Hepatocyte (in vitro differentiated cells): ENCODE measurements at regions not wholly inside any gene's neighbourhood (a gene's known extent, or its start where the extent isn't known, plus 50 kb on each side); places are given as distances from the start of the nearest gene placed in this dataset.

ENCODE experiments used
- DNase-seq: peaks from one replicate; pipeline ENCODE4 v3.0.0-alpha.2; 2016; ENCODE audit warnings: low spot score
- H2AFZ ChIP-seq: fragments of 200-600 bp; sonication (generic); 2 replicates; pipeline ENCODE4 v1.6.0; 2016; ENCODE audit warnings: antibody characterized with exemption, mild to moderate bottlenecking
- H3K27ac ChIP-seq: fragments of 200-600 bp; sonication (generic); 2 replicates; pipeline ENCODE4 v1.5.1; 2016; ENCODE audit warnings: mild to moderate bottlenecking
- H3K27me3 ChIP-seq: fragments of 200-600 bp; sonication (generic); 2 replicates; pipeline ENCODE4 v1.6.1; 2016
- H3K36me3 ChIP-seq: fragments of 200-600 bp; sonication (generic); replicated peaks from 2 replicates; pipeline ENCODE4 v1.5.1; 2016; ENCODE audit warnings: low read depth; ENCODE audit not compliant: insufficient read depth
- H3K4me1 ChIP-seq: fragments of 200-600 bp; sonication (generic); 2 replicates; pipeline ENCODE4 v1.5.1; 2016; ENCODE audit warnings: mild to moderate bottlenecking, moderate library complexity; ENCODE audit not compliant: insufficient read depth
- H3K4me2 ChIP-seq: fragments of 200-600 bp; sonication (generic); 2 replicates; pipeline ENCODE4 v1.6.0; 2016
- H3K4me3 ChIP-seq: fragments of 200-600 bp; sonication (generic); 2 replicates; pipeline ENCODE4 v1.5.1; 2016; ENCODE audit warnings: mild to moderate bottlenecking
- H3K79me2 ChIP-seq: fragments of 200-600 bp; sonication (generic); 2 replicates; pipeline ENCODE4 v1.6.0; 2017; ENCODE audit warnings: mild to moderate bottlenecking
- H3K9me2 ChIP-seq: fragments of 200-600 bp; sonication (generic); replicated peaks from 2 replicates; pipeline ENCODE4 v1.6.0; 2017; ENCODE audit warnings: mild to moderate bottlenecking; ENCODE audit not compliant: insufficient read depth
- H3K9me3 ChIP-seq: fragments of 200-600 bp; sonication (generic); 2 replicates; pipeline ENCODE4 v1.5.1; 2016; ENCODE audit warnings: low read depth, mild to moderate bottlenecking
- H4K20me1 ChIP-seq: fragments of 200-600 bp; sonication (generic); 2 replicates; pipeline ENCODE4 v1.6.0; 2016; ENCODE audit warnings: mild to moderate bottlenecking; ENCODE audit not compliant: insufficient read depth, poor library complexity, severe bottlenecking
- EZH2 ChIP-seq: fragments of 200-600 bp; sonication (generic); IDR thresholded peaks from 2 replicates; pipeline ENCODE4 v1.6.1; 2016; ENCODE audit warnings: antibody characterized with exemption, mild to moderate bottlenecking, borderline replicate concordance
- EZH2phosphoT487 ChIP-seq: fragments of 200-600 bp; sonication (generic); IDR thresholded peaks from one replicate; pipeline ENCODE4 v1.6.1; 2018; ENCODE audit warnings: antibody characterized with exemption, mild to moderate bottlenecking, low read depth, moderate library complexity; ENCODE audit not compliant: unreplicated experiment, severe bottlenecking
- WGBS: methylation state at CpG from one replicate; pipeline ENCODE4 v1.1.6; 2016; ENCODE audit warnings: low lambda C conversion rate; ENCODE audit errors: missing lambda C conversion rate; 5-methylcytosine and 5-hydroxymethylcytosine counted together
- TF ChIP-seq, protein P1 (sequence below): fragments of 200-600 bp; sonication (generic); IDR thresholded peaks from 2 replicates; pipeline ENCODE4 v1.5.1; 2016; ENCODE audit warnings: antibody characterized with exemption, mild to moderate bottlenecking; ENCODE audit not compliant: poor library complexity

DNA sequence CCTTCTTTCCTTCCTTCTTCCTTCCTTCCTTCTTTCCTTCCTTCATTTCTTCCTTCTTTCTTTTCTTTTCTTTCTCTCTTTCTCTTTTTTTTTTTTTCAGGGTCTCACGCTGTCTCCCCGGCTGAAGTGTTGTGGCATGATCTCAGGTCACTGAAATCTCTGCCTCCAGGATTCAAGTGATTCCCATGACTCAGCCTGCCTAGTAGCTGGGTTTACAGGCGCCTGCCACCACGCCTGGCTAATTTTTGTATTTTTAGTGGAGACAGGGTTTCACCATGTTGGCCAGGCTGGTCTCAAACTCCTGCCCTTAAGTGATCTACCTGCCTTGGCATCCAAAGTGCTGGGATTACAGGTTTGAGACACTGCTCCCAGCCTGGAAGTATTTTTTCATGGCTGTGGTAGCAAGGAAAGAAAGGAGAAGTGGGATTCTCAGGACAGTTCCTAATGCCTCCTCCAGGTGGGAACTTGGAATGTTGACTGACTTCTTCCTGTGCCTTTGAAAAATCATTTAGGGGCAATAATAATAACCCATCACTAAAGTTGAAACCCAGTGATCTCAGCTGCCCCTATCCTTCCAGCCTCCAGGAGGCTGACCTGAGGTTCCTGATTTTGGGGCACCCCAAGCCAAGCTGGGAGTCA lies 89.3 kb upstream of the CELF4 start:
- H3K27ac ChIP-seq = no peak overlapping the region
- no peaks in the 10 kb centered on the region for H4K20me1 ChIP-seq
- H3K36me3 ChIP-seq = no peaks in the 10 kb centered on the region
- 92% methylated on average over 4 of the region's 4 CpGs for WGBS
- no peak overlapping the region for H2AFZ ChIP-seq
- no peak overlapping the region for H3K4me2 ChIP-seq
- H3K27me3 ChIP-seq = no peaks in the 10 kb centered on the region
- peaks cover 10% of the 10 kb centered on the region for H3K4me1 ChIP-seq
- H3K9me2 ChIP-seq = no peaks in the 10 kb centered on the region
- H3K79me2 ChIP-seq = no peaks in the 10 kb centered on the region
- no peak overlapping the region for H3K4me3 ChIP-seq
- no peak for DNase-seq
- H3K9me3 ChIP-seq = no peaks in the 10 kb centered on the region
- TF ChIP-seq, protein P1, sequence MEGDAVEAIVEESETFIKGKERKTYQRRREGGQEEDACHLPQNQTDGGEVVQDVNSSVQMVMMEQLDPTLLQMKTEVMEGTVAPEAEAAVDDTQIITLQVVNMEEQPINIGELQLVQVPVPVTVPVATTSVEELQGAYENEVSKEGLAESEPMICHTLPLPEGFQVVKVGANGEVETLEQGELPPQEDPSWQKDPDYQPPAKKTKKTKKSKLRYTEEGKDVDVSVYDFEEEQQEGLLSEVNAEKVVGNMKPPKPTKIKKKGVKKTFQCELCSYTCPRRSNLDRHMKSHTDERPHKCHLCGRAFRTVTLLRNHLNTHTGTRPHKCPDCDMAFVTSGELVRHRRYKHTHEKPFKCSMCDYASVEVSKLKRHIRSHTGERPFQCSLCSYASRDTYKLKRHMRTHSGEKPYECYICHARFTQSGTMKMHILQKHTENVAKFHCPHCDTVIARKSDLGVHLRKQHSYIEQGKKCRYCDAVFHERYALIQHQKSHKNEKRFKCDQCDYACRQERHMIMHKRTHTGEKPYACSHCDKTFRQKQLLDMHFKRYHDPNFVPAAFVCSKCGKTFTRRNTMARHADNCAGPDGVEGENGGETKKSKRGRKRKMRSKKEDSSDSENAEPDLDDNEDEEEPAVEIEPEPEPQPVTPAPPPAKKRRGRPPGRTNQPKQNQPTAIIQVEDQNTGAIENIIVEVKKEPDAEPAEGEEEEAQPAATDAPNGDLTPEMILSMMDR = no peak

DNA sequence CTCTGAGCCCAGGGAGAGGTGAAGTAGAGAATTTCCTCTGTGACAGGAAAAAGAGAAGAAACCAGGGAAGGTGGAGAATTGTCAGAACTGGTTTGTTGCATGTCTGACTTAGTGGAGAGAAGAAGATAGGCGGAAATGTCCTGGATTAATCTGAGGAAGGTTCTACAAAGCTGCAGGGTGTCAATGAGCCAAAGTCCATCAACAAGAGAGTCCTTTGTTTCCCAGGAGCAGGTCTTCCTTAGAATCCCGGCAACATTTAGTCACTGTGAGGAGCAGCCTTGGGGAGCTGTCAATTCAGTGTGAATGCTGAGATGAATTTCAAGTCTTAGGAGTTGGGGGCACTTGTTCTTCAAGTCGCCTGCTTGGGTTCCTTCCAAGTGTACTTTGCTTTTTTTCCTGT lies 88.4 kb upstream of the CELF4 start:
- no peak for DNase-seq

DNA sequence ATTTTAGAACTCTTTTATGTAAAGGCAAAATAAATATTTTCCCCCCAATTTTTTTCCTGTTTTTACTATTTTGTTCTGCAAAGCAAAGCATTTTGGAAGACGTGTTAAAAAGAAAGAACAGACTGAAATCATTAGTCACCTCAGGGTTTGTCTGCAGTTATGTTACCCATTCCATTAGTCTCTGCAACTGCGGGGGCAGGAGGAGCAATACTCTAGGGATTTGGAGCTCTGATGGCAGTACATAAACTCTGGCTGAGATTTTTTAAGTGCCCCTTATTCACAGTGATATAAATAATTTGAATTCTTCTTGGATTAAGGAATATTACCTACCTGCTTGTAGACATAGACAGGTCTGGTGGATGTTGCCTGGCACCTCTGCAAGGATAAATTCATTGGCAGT lies 88.0 kb upstream of the CELF4 start:
- Histone ChIP-seq H3K9me3 (no peaks in the 10 kb centered on the region), H3K9me2 (no peaks in the 10 kb centered on the region), H3K4me2 (no peak overlapping the region), H3K4me1 (peaks cover 10% of the 10 kb centered on the region), H3K27me3 (no peaks in the 10 kb centered on the region), H4K20me1 (no peaks in the 10 kb centered on the region), H3K27ac (no peak overlapping the region), H2AFZ (no peak overlapping the region), H3K36me3 (no peaks in the 10 kb centered on the region), H3K4me3 (no peak overlapping the region), H3K79me2 (no peaks in the 10 kb centered on the region)
- 41% methylated on average over 2 of the region's 2 CpGs for WGBS
- TF ChIP-seq, protein P1 = no peak
- TF ChIP-seq EZH2phosphoT487 = no peak
- TF ChIP-seq EZH2 = no peak
- DNase-seq = no peak

More for the DNA sequence above, 88.4 kb upstream of the CELF4 start:
- peaks cover 10% of the 10 kb centered on the region for H3K4me1 ChIP-seq
- H3K27me3 ChIP-seq = no peaks in the 10 kb centered on the region
- no peak overlapping the region for H3K27ac ChIP-seq
- H3K36me3 ChIP-seq = no peaks in the 10 kb centered on the region
- no peaks in the 10 kb centered on the region for H4K20me1 ChIP-seq
- TF ChIP-seq, protein P1 = no peak
- H3K79me2 ChIP-seq = no peaks in the 10 kb centered on the region
- no peak overlapping the region for H2AFZ ChIP-seq
- H3K9me2 ChIP-seq = no peaks in the 10 kb centered on the region
- no peak overlapping the region for H3K4me2 ChIP-seq
- H3K9me3 ChIP-seq = no peaks in the 10 kb centered on the region
- WGBS = 45% methylated on average over 3 of the region's 3 CpGs
- no peak overlapping the region for H3K4me3 ChIP-seq

DNA sequence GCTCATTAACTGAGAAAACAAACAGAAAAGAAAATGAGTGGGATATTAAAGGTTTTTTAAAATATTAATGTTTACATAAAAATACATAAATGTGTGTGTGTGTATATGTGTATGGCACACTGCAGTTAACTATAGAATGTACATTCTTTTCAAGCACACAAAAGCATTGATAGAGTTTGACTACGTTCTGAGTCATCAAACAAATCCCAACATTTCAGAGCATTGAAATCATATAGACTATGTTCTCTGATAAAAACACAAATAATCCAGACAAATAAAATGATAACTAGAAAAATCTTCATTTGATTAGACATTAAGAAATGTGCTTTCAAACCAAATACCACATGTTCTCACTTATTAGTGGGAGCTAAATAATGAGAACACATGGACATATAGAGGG lies 84.3 kb upstream of the CELF4 start:
- peaks cover 10% of the 10 kb centered on the region for H3K4me1 ChIP-seq
- no peaks in the 10 kb centered on the region for H3K9me2 ChIP-seq
- H3K4me2 ChIP-seq = no peak overlapping the region
- no peaks in the 10 kb centered on the region for H4K20me1 ChIP-seq
- no peak overlapping the region for H2AFZ ChIP-seq
- no peak for DNase-seq
- no peak overlapping the region for H3K4me3 ChIP-seq
- no peak for TF ChIP-seq EZH2
- TF ChIP-seq EZH2phosphoT487 = no peak
- TF ChIP-seq, protein P1 = no peak
- H3K9me3 ChIP-seq = no peaks in the 10 kb centered on the region
- H3K36me3 ChIP-seq = no peaks in the 10 kb centered on the region
- H3K27ac ChIP-seq = no peak overlapping the region
- H3K27me3 ChIP-seq = no peaks in the 10 kb centered on the region
- H3K79me2 ChIP-seq = no peaks in the 10 kb centered on the region
- WGBS = 74% methylated on average over 1 of the region's 1 CpG
